NCI-H1105 treated with DMSO at 0.1 percent for 48 hours (cell line): ENCODE measurements at regions not wholly inside any gene's neighbourhood (a gene's known extent, or its start where the extent isn't known, plus 50 kb on each side); places are given as distances from the start of the nearest gene placed in this dataset.

Experiments
- DNase-seq: peaks from one replicate; lab custom pipeline; 2025; lab: John Stamatoyannopoulos, UW

GRCh38 chr5:61965069-61965468, 340.9 kb upstream of the KIF2A start:
- DNase-seq = no peak

GRCh38 chr5:61965490-61965889, 340.5 kb upstream of the KIF2A start:
- no peak for DNase-seq

GRCh38 chr5:61966296-61966955, 339.6 kb upstream of the KIF2A start:
- DNase-seq = no peak

DNA sequence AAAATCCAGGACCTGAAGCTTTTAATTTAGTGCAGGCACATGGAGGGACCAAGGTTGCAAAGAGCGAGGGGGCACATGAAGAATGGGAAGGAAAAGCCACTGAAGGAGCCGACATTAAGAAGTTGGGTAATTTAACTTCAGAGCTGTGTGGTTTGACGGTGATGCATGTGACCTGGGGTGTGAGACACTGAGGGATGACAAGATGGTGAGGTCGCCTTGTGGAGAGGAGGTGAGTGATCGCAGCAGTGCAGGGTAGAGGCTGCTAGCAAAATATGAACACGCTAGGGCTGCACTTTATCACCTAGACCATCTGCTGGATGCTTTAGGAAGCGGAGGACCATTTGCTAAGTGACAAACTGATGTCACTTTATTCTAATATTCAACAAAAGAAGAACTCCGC, 339.0 kb upstream of the KIF2A start:
- DNase-seq = no peak

- no peak for DNase-seq
Observed at GRCh38 chr5:61967681-61968080, 338.3 kb upstream of the KIF2A start.

GRCh38 chr5:61969347-61969746, 336.7 kb upstream of the KIF2A start:
- DNase-seq = no peak

- DNase-seq = no peak
Observed at GRCh38 chr5:61969755-61970154, 336.3 kb upstream of the KIF2A start.

DNA sequence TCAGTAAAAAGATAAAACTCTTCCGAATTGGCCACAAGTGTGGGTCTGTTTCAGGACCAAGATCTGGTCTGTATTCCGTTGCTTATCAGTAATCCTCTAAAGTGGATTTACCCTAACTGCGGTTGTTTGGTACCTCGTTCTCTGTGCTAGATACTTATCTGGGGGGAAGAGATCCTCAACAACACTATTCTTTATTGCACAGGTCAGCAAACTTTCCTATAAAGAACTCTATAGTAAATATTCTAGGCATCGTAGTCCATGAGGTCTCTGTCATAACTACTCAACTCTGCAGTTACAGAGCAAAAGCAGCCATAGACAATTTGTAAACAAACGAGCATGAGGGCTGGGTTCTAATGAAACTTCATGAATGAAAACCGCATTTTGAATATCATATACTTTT, 335.8 kb upstream of the KIF2A start:
- no peak for DNase-seq

GRCh38 chr5:61974680-61975079, 331.3 kb upstream of the KIF2A start:
- no peak for DNase-seq

DNA sequence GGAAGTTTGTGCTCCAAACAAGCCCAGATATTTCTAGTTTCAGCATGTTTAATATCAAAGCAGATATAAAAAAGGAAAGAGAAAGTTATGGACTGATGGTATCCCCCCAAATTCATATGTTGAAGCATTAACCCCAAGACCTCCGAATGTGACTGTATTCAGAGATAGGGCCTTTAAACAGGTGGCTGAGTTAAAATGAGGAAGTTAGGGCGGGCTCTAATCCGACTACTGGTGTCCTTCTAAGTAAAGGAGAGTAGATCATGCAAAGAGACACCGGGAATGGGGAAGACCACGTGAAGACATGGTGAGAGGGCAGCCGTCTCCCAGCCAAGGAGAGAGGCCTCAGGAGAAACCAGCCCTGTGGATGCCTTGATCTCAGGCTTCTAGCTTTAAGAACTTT, 324.1 kb upstream of the KIF2A start:
- DNase-seq = no peak

- DNase-seq = peak; percentile 3
Observed at GRCh38 chr5:61991430-61991829, 314.6 kb upstream of the KIF2A start.

DNA sequence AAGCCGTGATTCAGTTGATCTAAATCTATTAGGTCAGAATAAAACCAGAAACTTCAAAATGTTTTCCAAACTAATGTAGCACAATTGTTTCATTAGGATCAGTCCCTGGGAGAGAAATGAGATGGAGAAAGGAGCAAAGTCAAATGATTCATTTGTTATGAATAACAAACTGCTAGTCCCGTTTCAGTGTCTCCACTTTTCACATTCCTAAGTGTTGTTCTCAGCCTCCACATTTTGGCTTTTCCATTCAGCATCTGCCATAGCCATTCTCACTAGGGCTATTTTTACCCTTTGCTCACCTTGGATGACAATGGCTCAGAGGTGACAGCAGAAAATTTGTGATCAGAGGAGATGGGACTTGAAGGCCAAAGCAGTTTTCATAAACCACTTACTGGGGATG, 314.1 kb upstream of the KIF2A start:
- no peak for DNase-seq

GRCh38 chr5:61993295-61993927, 312.6 kb upstream of the KIF2A start:
- no peak for DNase-seq

- DNase-seq = no peak
Observed at GRCh38 chr5:61994171-61994570, 311.8 kb upstream of the KIF2A start.

DNA sequence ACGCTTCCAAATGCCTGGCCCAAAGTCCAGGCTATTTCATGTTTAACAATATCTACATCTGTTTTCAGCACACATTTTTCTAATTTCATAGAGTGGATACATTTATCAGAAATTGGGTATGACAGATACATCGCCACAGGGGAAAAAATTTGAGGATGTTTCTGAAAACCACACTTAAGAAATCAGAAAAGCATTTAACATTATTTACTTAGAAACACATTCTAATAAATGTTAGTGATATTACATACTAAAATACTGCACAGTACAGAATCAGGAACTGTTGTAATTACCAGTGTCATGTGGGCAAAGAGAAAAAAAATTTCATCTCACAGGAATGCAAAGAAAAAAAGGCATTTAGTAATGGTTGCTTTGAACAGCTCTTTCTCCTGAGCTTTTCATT, 310.5 kb upstream of the KIF2A start:
- no peak for DNase-seq

DNA sequence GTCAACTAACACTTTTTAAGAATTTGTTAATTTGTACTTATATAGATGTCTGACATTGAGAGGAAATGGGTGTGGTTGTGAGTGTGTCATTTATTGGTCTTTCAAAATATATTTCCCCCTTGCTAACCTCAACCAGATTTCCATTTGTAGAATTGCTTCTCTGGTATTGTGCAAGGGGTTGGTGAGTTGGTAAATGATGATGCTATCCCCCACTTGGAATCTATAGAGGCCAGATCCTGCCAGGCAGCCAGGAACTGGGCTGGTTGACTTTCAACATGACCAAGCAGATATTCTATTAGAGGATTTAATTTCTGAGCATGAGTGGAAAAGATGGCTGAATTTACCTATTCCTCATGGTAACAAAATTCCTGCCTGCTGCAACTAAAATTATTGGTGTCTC, 306.6 kb upstream of the KIF2A start:
- DNase-seq = no peak

DNA sequence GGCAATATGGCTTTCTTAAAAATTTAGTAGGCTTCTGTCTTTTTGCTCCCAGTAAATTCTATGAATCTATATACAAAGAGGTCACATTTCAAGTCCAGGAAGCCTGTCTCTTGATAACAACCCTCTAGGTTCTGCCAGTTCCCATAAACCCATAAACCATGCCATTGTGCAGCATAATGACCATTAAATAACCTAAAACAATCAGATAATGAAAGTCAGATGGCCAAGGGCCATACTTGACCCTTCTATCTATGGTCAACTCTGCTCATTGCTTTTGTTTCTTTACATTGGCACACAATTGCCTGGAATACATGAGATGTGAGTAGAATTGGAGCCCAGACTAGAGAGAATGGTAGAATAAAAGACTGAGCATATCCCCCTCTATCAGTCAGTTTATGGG, 305.4 kb upstream of the KIF2A start:
- DNase-seq = no peak

GRCh38 chr5:62001640-62002039, 304.4 kb upstream of the KIF2A start:
- DNase-seq = no peak

- DNase-seq = no peak
Observed at GRCh38 chr5:62002436-62002835, 303.6 kb upstream of the KIF2A start.

- no peak for DNase-seq
Observed at GRCh38 chr5:62005551-62005950, 300.5 kb upstream of the KIF2A start.

DNA sequence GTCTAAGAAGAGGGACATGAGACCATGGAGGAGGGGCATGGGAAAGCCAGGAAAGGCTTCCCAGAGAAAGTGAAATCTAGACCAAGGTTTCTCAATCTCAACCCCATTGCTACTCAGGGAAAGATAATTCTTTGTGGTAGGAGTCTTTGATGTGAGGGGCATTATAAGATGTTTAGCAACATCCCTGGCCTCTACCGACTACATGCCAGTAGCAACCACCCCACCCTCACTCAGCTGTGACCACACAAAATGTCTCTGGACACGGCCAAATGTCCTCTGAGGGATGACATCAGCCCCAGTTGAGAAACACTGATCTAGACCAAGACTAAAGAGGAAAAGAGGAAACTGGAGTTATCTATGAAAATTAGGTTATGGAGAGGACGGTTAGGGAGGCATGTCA, 298.5 kb upstream of the KIF2A start:
- DNase-seq = no peak

DNA sequence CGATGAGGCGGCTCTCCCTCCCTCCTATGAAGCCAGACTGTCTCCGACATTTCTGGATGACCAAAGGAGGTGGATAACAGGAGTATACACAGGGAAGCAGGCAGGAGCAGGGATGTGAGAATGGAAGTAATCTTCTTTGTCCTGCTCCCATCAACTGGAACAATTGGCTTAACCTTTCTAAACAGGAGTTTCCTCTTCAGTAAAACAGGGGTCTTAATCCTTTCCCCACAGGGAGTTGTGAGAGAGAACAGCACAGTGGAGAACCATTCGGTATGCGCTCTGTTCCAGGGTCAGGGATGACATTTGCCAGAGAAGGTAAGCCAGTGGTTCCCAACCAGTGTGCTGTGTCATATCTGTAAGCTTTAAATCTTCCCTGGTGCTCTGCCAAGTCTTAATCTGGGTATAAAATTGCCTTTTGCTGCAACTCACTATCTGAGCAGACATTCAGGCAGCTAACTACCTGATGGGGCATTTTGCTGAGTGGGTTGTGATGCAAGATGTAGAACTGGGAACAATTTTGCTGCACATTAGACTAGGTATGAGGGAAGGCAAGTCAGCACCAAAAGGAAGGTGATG, 294.8 kb upstream of the KIF2A start:
- no peak for DNase-seq

- DNase-seq = no peak
Observed at GRCh38 chr5:62017092-62017491, 288.9 kb upstream of the KIF2A start.

GRCh38 chr5:62029303-62029702, 276.7 kb upstream of the KIF2A start:
- no peak for DNase-seq
